Esophagus squamous epithelium (tissue), 5 donors: ENCODE measurements at regions not wholly inside any gene's neighbourhood (a gene's known extent, or its start where the extent isn't known, plus 50 kb on each side); places are given as distances from the start of the nearest gene placed in this dataset.

Experiments
- DNase-seq: peaks from one replicate; lab custom pipeline; 2025; lab: John Stamatoyannopoulos, UW
- H3K27ac ChIP-seq, 4 donors: fragments of 200-600 bp; sonication (generic); one replicate each; pipeline ENCODE4 v1.5.1; 2016 to 2019; ENCODE audit warnings: mild to moderate bottlenecking in 1 of 4
- H3K27me3 ChIP-seq, 4 donors: fragments of 200-600 bp; sonication (generic); 1 replicate in 3 of 4; 2 replicates in 1 of 4; pipeline versions ENCODE4 v1.5.1 to v1.6.0; 2017 to 2021; ENCODE audit warnings: antibody characterized with exemption in 1 of 4
- H3K36me3 ChIP-seq, 3 donors: fragments of 200-600 bp; sonication (generic); one replicate each; pipeline ENCODE4 v1.5.1; 2016 to 2019
- H3K4me1 ChIP-seq, 3 donors: fragments of 200-600 bp; sonication (generic); one replicate each; pipeline ENCODE4 v1.5.1; 2017 to 2019
- H3K4me3 ChIP-seq, 4 donors: fragments of 200-600 bp; sonication (generic); 1 replicate in 3 of 4; 2 replicates in 1 of 4; pipeline ENCODE4 v1.5.1; 2016 to 2019; ENCODE audit warnings: mild to moderate bottlenecking in 2 of 4, moderate library complexity in 1 of 4
- H3K9me3 ChIP-seq, 3 donors: fragments of 200-600 bp; sonication (generic); one replicate each; pipeline ENCODE4 v1.5.1; 2016 to 2019
- POLR2A ChIP-seq, 4 donors: fragments of 450-650 bp; IDR thresholded peaks; one replicate each; pipeline ENCODE4 v1.6.1; 2017; ENCODE audit warnings: antibody characterized with exemption in 4 of 4, mild to moderate bottlenecking in 4 of 4, moderate library complexity in 3 of 4
- WGBS, 2 donors: methylation state at CpG; one replicate each; pipeline ENCODE4 v1.1.5; 2018; 5-methylcytosine and 5-hydroxymethylcytosine counted together
- intact Hi-C: fragments of 100-400 bp; cut with DNase I; formaldehyde crosslinking; loops from one replicate; pipeline ENCODE4 v1.15.0; 2022
- TF ChIP-seq, protein P1 (sequence below), 6 experiments: fragments of 450-650 bp in 4 of 6; fragments of 200-600 bp in 2 of 6; sonication (generic) in 2 of 6; IDR thresholded peaks; one replicate each; pipeline ENCODE4 v1.5.1; 2016 to 2019; ENCODE audit warnings: antibody characterized with exemption in 6 of 6, mild to moderate bottlenecking in 4 of 6, moderate library complexity in 4 of 6
- donor health status: DM: yes; HTN: yes; CAD: no.

DNA sequence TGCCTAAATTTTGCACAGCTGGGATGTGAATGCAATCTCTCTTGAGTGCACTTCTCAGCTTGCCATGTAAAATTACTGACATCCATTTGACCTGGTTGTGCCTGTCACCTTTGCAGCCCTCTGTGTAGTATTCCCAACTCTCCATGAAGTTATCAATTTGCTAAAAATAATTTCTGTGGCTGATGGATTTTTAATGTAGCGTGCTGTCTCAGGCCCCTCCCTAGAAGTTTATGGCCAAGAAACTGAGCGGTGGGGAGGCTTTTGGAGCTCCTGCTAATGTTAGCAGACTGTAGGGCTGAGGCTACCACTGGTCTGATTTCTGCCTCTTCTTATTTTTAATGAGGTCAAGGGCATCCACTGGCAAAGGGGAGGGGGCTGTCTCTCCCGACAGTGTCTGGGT is 577.0 kb upstream of the DPP6 start:
- intact Hi-C loops, result no loop called here
- Histone ChIP-seq H3K4me1 (no peaks in the 10 kb centered on the region), H3K9me3 (peaks cover 0 to 12% (median 0%) of the 10 kb centered on the region in 3 donors), H3K36me3 (no peaks in the 10 kb centered on the region), H3K4me3 (no peak overlapping the region), H3K27me3 (no peaks in the 10 kb centered on the region), H3K27ac (no peak overlapping the region)
- TF ChIP-seq, protein P1, sequence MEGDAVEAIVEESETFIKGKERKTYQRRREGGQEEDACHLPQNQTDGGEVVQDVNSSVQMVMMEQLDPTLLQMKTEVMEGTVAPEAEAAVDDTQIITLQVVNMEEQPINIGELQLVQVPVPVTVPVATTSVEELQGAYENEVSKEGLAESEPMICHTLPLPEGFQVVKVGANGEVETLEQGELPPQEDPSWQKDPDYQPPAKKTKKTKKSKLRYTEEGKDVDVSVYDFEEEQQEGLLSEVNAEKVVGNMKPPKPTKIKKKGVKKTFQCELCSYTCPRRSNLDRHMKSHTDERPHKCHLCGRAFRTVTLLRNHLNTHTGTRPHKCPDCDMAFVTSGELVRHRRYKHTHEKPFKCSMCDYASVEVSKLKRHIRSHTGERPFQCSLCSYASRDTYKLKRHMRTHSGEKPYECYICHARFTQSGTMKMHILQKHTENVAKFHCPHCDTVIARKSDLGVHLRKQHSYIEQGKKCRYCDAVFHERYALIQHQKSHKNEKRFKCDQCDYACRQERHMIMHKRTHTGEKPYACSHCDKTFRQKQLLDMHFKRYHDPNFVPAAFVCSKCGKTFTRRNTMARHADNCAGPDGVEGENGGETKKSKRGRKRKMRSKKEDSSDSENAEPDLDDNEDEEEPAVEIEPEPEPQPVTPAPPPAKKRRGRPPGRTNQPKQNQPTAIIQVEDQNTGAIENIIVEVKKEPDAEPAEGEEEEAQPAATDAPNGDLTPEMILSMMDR (IDR thresholded peaks at IDR 0.05), result no peak
- no peak for TF ChIP-seq POLR2A (IDR thresholded peaks at IDR 0.05)
- WGBS, 2 donors, result 67 to 69% methylated on average over 3 of the region's 3 CpGs
- DNase-seq, result no peak

DNA sequence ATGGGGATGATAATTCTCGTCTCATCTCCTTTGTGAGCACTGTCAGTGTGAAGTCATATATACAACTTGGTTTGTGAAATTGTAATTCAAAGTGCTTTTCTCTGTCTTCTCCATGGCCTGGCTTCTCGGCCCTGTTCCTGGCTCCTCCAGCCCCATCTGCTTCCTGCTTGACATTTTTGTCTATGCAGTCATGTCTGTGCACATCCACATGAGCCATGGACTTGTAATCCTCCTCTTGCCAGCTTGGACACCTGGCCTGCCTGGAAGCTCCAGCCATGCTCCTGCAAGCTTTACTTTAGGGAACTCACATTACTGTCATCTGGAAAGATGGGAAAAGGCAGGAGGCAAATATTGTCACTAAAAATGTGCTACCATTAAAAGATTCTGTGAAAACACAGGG is 576.0 kb upstream of the DPP6 start:
- no peaks in the 10 kb centered on the region for H3K4me1 ChIP-seq
- DNase-seq, result no peak
- H3K36me3 ChIP-seq, result no peaks in the 10 kb centered on the region
- no peaks in the 10 kb centered on the region for H3K27me3 ChIP-seq
- H3K27ac ChIP-seq, result no peak overlapping the region
- H3K9me3 ChIP-seq, result peaks cover 0 to 12% (median 0%) of the 10 kb centered on the region in 3 donors
- intact Hi-C loops, result no loop called here
- no peak overlapping the region for H3K4me3 ChIP-seq
- TF ChIP-seq, protein P1 (IDR thresholded peaks at IDR 0.05), result no peak
- no peak for TF ChIP-seq POLR2A (IDR thresholded peaks at IDR 0.05)
- 41 to 43% methylated on average over 2 of the region's 2 CpGs for WGBS, 2 donors

DNA sequence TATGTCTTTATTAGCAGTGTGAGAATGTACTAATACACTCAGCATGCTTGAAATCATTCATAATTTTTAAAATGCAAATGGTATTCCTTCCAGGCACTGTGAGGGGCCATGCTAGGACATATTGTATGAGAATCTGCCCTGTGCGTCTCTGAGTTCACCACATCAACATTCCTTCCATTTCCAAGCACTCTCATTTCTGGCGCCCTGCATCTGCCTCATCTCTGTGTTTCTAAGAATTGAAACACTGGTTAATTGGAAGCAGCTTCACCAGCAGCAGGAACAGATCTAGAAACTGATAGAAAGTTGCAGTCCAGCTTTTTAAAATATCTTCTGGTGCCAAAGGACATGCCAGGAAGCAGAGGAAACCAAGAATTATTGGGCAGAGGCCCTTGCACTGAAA is 555.9 kb upstream of the DPP6 start:
- H3K36me3 ChIP-seq, result no peaks in the 10 kb centered on the region
- no peaks in the 10 kb centered on the region for H3K4me1 ChIP-seq
- no peaks in the 10 kb centered on the region for H3K9me3 ChIP-seq
- no peak overlapping the region for H3K4me3 ChIP-seq
- intact Hi-C loops, result no loop called here
- 73 to 74% methylated on average over 2 of the region's 2 CpGs for WGBS, 2 donors
- no peaks in the 10 kb centered on the region for H3K27me3 ChIP-seq
- no peak overlapping the region for H3K27ac ChIP-seq
- TF ChIP-seq, protein P1 (IDR thresholded peaks at IDR 0.05), result no peak
- TF ChIP-seq POLR2A (IDR thresholded peaks at IDR 0.05), result no peak
- DNase-seq, result no peak

DNA sequence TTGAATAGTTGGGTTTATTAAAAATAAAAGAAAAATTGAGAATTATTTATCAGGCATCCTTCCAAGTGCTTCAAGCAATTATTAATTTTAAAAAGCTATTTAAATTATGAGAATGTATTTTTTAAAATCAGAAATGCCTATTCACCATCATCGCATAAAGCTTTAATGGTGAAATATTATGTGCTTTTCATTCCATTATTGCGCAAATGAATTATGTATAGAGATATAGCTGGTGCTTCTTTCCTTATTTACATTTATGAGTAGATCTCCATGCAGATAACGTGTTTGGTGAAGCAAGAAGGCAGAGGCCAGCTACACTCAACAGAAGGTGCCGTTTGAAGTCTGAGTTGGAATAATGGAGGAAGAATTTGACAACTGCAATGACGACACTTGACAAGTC is 549.1 kb upstream of the DPP6 start:
- H3K4me1 ChIP-seq, result no peaks in the 10 kb centered on the region
- 59 to 70% methylated on average over 5 of the region's 5 CpGs for WGBS, 2 donors
- H3K27me3 ChIP-seq, result no peaks in the 10 kb centered on the region
- no peak overlapping the region for H3K4me3 ChIP-seq
- no peak for DNase-seq
- TF ChIP-seq POLR2A (IDR thresholded peaks at IDR 0.05), result no peak
- TF ChIP-seq, protein P1 (IDR thresholded peaks at IDR 0.05), result no peak
- intact Hi-C loops, result no loop called here
- H3K36me3 ChIP-seq, result no peaks in the 10 kb centered on the region
- H3K27ac ChIP-seq, result no peak overlapping the region
- H3K9me3 ChIP-seq, result no peaks in the 10 kb centered on the region

DNA sequence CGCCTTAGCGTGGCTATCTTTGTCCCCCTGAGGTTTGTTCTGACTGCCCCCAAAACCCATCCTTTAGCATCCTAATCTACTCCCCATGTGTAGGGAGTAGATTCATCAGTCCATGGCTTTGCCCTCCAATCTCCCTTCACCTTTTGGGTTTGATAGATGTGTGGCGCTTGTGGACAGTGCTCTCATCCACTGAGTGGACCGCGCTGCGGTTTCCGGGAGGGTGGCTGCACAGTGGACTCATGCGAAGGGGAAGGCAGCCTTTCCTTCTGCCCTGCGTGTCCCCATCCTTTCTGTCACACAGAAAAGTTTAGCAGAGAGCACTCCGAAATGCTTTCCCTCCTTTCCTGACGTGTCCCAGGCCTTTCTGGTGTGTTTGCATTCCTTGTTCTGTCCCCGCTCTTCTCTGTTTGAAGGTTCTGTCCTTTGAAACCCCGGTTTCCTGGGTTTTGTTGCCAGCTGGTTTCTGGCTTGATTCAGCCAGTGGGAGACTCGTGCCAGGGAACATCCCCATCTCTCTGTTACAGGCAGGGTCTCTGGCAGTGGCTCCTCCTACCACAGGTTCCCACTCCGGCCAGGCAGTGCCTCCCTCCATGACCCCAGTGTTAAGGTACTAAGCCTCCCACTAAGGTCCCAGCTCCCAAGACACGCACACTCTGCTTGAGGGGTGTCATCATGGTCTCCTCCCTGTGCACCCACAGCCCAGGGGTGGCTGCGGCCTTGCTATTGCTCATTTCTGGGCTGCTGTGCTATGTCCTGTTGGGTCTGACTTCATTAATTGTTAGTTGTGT is 547.7 kb upstream of the DPP6 start:
- no peaks in the 10 kb centered on the region for H3K9me3 ChIP-seq
- H3K4me3 ChIP-seq, result no peak overlapping the region
- TF ChIP-seq POLR2A (IDR thresholded peaks at IDR 0.05), result no peak
- TF ChIP-seq, protein P1 (IDR thresholded peaks at IDR 0.05), result no peak
- WGBS, 2 donors, result 76 to 78% methylated on average over 14 to 17 of the region's 17 CpGs
- no peaks in the 10 kb centered on the region for H3K36me3 ChIP-seq
- H3K27me3 ChIP-seq, result no peaks in the 10 kb centered on the region
- no peak overlapping the region for H3K27ac ChIP-seq
- DNase-seq, result no peak
- no peaks in the 10 kb centered on the region for H3K4me1 ChIP-seq
- intact Hi-C loops, result no loop called here
